ENCODE measurements at regions not wholly inside any gene's neighbourhood (a gene's known extent, or its start where the extent isn't known, plus 50 kb on each side); places are given as distances from the start of the nearest gene placed in this dataset.
"Not testable (repeated sequence)": the region's sequence is repeated elsewhere in the genome, so short reads cannot be mapped to it uniquely, and the experiment has no call there.

DNA sequence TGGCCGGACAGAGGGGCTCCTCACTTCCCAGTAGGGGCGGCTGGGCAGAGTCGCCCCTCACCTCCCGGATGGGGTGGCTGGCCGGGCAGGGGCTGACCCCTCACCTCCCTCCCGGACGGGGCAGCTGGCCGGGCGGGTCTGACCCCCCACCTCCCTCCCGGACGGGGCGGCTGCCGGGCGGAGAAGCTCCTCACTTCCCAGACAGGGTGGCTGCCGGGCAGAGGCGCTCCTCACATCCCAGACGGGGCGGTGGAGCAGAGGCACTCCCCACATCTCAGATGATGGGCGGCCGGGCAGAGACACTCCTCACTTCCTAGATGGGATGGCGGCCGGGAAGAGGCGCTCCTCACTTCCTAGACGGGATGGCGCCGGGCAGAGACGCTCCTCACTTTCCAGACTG, 927.7 kb upstream of the TPTE start:
- TF ChIP-seq YY1 (IDR thresholded peaks at IDR 0.05; ENCODE audit: insufficient read depth, insufficient read length); ZNF274 (IDR thresholded peaks at IDR 0.05; ENCODE audit: low read depth, low read length): not testable (repeated sequence)
